ENCODE measurements at regions not wholly inside any gene's neighbourhood (a gene's known extent, or its start where the extent isn't known, plus 50 kb on each side); places are given as distances from the start of the nearest gene placed in this dataset.
"Not testable (repeated sequence)": the region's sequence is repeated elsewhere in the genome, so short reads cannot be mapped to it uniquely, and the experiment has no call there.

DNA sequence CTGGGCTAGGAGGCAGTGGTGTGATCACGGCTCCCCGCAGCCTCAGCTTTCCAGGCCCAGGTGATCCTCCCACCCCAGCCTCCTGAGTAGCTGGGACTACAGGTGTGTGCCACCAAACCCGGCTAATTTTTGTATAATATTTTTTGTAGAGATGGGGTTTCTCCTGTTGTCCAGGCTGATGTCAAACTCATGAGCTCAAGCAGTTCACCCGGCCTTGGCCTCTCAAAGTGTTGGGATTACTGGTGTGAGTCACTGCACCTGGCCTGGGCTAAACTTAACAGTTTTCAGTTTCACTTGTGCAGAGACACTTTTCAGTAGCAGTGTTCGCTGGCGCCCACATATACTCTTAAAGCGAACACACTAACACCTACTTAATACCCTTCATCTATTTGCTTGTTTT lies 205.6 kb upstream of the ZNF608 start:
- TF ChIP-seq GATA1 (IDR thresholded peaks at IDR 0.05; ENCODE audit: low read depth, low read length) (no peak), POLR2A (IDR thresholded peaks at IDR 0.05; ENCODE audit: low read length) (no peak)
- no peak for DNase-seq

GRCh38 chr5:124952566-124952965 lies 206.1 kb upstream of the ZNF608 start:
- TF ChIP-seq POLR2A (IDR thresholded peaks at IDR 0.05; ENCODE audit: low read length) (no peak), GATA1 (IDR thresholded peaks at IDR 0.05; ENCODE audit: low read depth, low read length) (no peak)
- no peak for DNase-seq

DNA sequence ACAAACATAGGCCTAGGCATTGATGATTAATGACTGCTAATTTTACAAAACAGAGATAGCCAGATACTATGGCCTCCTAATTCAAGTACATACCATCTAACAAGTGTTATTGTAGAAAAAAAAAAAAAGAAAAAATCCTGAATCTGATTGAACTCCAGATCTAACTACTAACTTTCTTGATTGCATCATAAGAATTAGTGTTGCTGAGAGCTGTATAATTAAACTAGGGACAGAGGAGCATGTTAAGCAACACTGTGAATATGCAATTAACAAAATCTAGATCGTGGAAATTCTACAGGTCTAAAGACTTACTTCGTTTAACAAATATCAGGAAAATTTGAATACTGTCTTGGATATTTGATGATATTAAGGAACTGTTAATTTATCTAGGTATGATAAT lies 208.3 kb upstream of the ZNF608 start:
- no peak for DNase-seq
- TF ChIP-seq POLR2A (IDR thresholded peaks at IDR 0.05; ENCODE audit: low read length) (no peak), GATA1 (IDR thresholded peaks at IDR 0.05; ENCODE audit: low read depth, low read length) (no peak)

- no peak for TF ChIP-seq POLR2A (IDR thresholded peaks at IDR 0.05; ENCODE audit: low read length)
- TF ChIP-seq GATA1 (IDR thresholded peaks at IDR 0.05; ENCODE audit: low read depth, low read length), result no peak
- no peak for DNase-seq
Measured at GRCh38 chr5:124956471-124957029, 210.1 kb upstream of the ZNF608 start.

GRCh38 chr5:124957063-124957462 lies 210.6 kb upstream of the ZNF608 start:
- no peak for DNase-seq
- TF ChIP-seq GATA1 (IDR thresholded peaks at IDR 0.05; ENCODE audit: low read depth, low read length), result no peak
- no peak for TF ChIP-seq POLR2A (IDR thresholded peaks at IDR 0.05; ENCODE audit: low read length)

DNA sequence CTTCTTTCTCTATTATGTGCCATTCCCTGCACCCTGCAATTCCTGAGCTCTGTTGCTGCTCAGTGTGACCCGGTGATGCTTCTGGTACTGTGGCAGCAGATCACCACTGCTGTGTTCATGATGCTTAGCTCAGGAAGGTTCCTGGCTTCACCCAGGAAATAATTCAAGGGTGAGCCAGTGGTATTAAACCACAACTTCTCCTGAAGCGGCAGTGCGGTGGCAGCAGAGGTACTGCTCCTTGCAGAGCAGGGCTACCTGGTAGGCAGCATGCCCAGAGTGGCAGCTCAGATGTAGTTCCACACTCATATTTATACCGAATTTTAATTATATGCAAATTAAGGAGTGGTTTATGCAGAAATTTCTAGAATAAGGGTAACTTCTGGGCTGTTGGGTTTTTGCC lies 213.8 kb upstream of the ZNF608 start:
- no peak for DNase-seq
- TF ChIP-seq POLR2A (IDR thresholded peaks at IDR 0.05; ENCODE audit: low read length) (no peak), GATA1 (IDR thresholded peaks at IDR 0.05; ENCODE audit: low read depth, low read length) (no peak)

- no peak for DNase-seq
- TF ChIP-seq POLR2A (IDR thresholded peaks at IDR 0.05; ENCODE audit: low read length) (no peak), GATA1 (IDR thresholded peaks at IDR 0.05; ENCODE audit: low read depth, low read length) (no peak)
Measured at GRCh38 chr5:124961521-124961920, 215.1 kb upstream of the ZNF608 start.

GRCh38 chr5:124962111-124962510 lies 215.7 kb upstream of the ZNF608 start:
- TF ChIP-seq POLR2A (IDR thresholded peaks at IDR 0.05; ENCODE audit: low read length) (no peak), GATA1 (IDR thresholded peaks at IDR 0.05; ENCODE audit: low read depth, low read length) (no peak)

DNA sequence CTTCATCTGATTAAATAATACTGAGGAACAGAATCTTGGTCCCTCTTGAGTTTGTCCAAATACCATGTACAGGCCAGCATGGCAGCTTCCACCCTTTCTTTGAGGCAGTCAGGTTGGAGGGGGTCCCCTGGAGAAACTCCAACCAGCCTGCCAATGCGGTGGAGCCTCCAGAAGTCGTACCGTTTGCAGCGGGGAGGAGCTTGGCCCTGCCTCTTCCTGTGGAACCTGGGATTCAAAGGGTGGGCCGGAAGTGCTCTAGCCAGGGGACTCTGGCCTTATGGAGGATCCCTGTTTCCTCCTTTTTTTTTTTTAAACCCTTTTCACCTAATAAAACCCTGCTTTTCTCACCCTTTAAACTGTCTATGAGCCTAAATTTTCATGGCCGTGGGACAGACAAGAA lies 216.3 kb upstream of the ZNF608 start:
- DNase-seq, result no peak
- TF ChIP-seq GATA1 (IDR thresholded peaks at IDR 0.05; ENCODE audit: low read depth, low read length) (no peak), POLR2A (IDR thresholded peaks at IDR 0.05; ENCODE audit: low read length) (no peak)

More at GRCh38 chr5:124962111-124962510, 215.7 kb upstream of the ZNF608 start:
- no peak for DNase-seq

DNA sequence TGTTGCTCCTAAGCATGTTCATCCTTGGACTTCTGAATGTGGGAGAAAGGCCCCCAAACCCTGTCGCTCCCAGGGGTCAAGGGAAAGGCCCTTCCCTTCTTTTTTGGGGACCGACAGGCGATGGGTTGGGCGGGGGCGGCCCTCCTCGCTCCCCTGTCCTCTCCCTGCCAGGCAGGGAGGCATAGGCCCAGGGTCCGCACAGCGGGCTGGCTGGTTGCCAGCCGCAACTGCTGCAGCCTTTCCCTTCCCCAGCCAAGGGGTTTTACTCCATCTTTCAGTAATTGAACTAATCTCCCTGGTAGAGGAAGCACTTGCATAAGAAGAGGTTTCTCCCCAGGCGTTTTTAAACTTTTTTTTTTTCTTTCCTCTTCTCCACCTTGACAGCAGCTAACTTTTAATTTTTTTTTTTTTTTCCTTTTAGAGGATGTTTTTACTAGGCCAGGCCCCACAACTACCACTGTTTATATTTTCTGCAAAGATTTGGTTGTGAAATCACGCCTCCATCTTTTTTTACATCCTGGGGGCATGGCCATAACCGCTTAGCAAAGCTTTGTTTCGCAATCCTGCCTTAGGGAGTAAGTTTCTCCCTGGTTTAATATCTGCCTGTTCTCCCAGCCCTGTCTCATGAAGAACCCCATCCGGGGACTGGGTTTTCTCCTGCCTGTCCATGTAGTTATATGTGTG lies 216.9 kb upstream of the ZNF608 start:
- no peak for DNase-seq
- no peak for TF ChIP-seq POLR2A (IDR thresholded peaks at IDR 0.05; ENCODE audit: low read length)
- TF ChIP-seq GATA1 (IDR thresholded peaks at IDR 0.05; ENCODE audit: low read depth, low read length), result no peak

GRCh38 chr5:124966741-124967140 lies 220.3 kb upstream of the ZNF608 start:
- DNase-seq, result not testable (repeated sequence)

- not testable (repeated sequence) for DNase-seq
Measured at GRCh38 chr5:124970381-124970780, 223.9 kb upstream of the ZNF608 start.

DNA sequence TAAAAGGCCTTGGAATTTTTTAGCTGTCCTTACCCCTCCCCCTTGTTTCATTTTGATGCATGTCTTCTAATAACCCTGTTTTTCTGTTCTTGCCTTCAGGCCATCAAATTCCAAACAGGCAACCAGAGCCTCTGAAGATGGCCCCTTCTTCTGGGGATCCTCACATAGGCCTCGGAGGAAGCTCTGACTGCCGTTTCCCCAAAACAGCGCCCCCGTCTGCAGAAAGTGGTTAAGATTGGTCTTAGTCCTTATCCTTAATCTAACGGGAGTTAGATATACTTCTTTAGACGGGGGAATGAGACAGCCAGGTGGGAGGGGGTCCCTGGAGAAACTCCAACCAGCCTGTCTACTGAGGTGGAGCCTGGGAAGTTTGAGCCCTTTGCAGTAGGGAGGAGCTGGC lies 226.3 kb upstream of the ZNF608 start:
- no peak for DNase-seq
- no peak for TF ChIP-seq POLR2A (IDR thresholded peaks at IDR 0.05; ENCODE audit: low read length)
- no peak for TF ChIP-seq GATA1 (IDR thresholded peaks at IDR 0.05; ENCODE audit: low read depth, low read length)

DNA sequence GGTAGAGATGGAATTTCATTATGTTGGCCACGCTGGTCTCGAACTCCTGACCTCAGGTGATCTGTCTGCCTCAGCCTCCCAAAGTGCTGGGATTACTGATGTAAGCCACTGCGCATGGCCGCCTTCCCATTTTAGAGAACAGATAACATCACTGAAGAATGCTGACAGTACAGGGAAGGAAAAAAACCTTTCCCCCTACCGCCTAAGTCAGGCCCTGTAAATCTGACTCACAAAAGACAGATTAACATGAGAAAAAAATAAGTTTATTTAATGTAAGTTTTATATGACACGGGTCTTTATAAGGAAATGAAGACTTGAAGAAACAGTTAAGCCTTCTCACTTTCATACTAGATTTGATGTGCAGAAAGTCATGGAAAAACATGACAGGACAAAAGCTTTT lies 227.2 kb upstream of the ZNF608 start:
- TF ChIP-seq GATA1 (IDR thresholded peaks at IDR 0.05; ENCODE audit: low read depth, low read length) (no peak), POLR2A (IDR thresholded peaks at IDR 0.05; ENCODE audit: low read length) (no peak)
- DNase-seq, result no peak

DNA sequence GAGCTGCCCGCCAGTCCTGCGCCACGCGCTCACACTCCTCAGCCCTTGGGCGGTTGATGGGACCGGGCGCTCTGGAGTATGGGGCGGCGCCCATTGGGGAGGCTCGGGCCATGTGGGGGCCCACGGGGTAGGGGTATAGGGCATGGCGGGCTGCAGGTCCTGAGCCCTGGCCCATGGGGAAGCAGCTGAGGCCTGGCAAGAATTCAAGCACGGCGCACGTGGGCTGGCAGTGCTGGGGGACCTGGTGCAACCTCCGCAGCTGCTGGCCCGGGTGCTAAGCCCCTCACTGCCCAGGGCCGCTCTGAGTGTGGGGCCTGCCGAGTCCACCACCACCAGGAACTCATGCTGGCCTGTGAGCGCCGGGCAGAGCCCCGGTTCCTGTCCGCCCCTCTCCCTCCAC lies 229.6 kb upstream of the ZNF608 start:
- TF ChIP-seq POLR2A (IDR thresholded peaks at IDR 0.05; ENCODE audit: low read length) (no peak), GATA1 (IDR thresholded peaks at IDR 0.05; ENCODE audit: low read depth, low read length) (no peak)
- DNase-seq, result no peak

DNA sequence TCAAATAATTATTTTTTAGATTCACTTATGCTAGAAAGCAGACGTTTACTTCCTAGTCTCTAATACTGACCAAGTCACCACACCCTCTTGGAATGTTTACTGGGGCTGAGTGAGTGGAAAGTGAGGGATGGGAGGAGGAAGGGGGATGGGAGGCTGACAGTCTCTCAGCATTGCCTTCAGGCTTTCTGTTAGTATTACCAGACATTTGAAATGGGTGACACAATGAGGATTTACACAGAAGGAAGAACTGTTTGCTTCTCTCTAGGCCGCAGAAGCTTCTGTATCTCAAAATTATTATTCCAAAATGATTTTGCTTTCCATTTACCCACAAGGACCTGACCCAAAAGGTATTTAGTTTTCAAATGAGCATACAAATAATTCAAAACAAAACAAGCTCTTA lies 232.8 kb upstream of the ZNF608 start:
- no peak for TF ChIP-seq GATA1 (IDR thresholded peaks at IDR 0.05; ENCODE audit: low read depth, low read length)
- TF ChIP-seq POLR2A (IDR thresholded peaks at IDR 0.05; ENCODE audit: low read length), result no peak
- no peak for DNase-seq

All from erythroblast (primary cell).